ENCODE measurements at regions not wholly inside any gene's neighbourhood (a gene's known extent, or its start where the extent isn't known, plus 50 kb on each side); places are given as distances from the start of the nearest gene placed in this dataset.
"Not testable (repeated sequence)": the region's sequence is repeated elsewhere in the genome, so short reads cannot be mapped to it uniquely, and the experiment has no call there.

- Histone ChIP-seq H3K9me3 (ENCODE audit: control insufficient read depth, low read length) (no peaks in the 10 kb centered on the region), H3K36me3 (ENCODE audit: control insufficient read depth, insufficient read depth, low read length) (no peaks in the 10 kb centered on the region), H3K27me3 (ENCODE audit: control insufficient read depth, insufficient read depth, low read length, poor library complexity, severe bottlenecking) (no peaks in the 10 kb centered on the region), H3K4me3 (ENCODE audit: low read length) (no peak overlapping the region), H3K9ac (ENCODE audit: extremely low read depth, low read length, poor library complexity, severe bottlenecking) (no peak overlapping the region), H3K27ac (ENCODE audit: low read depth, low read length) (no peak overlapping the region), H3K4me1 (ENCODE audit: control insufficient read depth, insufficient read depth, low read length) (no peaks in the 10 kb centered on the region)
- H3K36me3 Mint-ChIP-seq (ENCODE audit: low read depth) = no peaks in the 10 kb centered on the region
- peaks cover 7% of the 10 kb centered on the region for H3K27me3 Mint-ChIP-seq (ENCODE audit: insufficient read depth)
- no peaks in the 10 kb centered on the region for H3K9me3 Mint-ChIP-seq
- no peak overlapping the region for H3K4me3 Mint-ChIP-seq
- WGBS, 2 experiments (ENCODE audit: insufficient coverage in 1 of 2, insufficient read length in 1 of 2) = 93 to 98% methylated on average over 13 of the region's 13 CpGs
- no peak for DNase-seq
- H3K4me1 Mint-ChIP-seq = peaks cover 7% of the 10 kb centered on the region
- H3K27ac Mint-ChIP-seq = no peak overlapping the region
- no peak for TF ChIP-seq CTCF (conservative IDR thresholded peaks at IDR 0.05)
These were observed 123.0 kb upstream of the RREB1 start for GRCh38 chr6:6984585-6985366.

- Mint-ChIP-seq H3K4me3 (no peak overlapping the region), H3K4me1 (peaks cover 7% of the 10 kb centered on the region), H3K9me3 (no peaks in the 10 kb centered on the region), H3K36me3 (ENCODE audit: low read depth) (no peaks in the 10 kb centered on the region), H3K27ac (no peak overlapping the region), H3K27me3 (ENCODE audit: insufficient read depth) (peaks cover 7% of the 10 kb centered on the region)
- Histone ChIP-seq H3K9me3 (ENCODE audit: control insufficient read depth, low read length) (no peaks in the 10 kb centered on the region), H3K9ac (ENCODE audit: extremely low read depth, low read length, poor library complexity, severe bottlenecking) (no peak overlapping the region), H3K4me3 (ENCODE audit: low read length) (no peak overlapping the region), H3K27me3 (ENCODE audit: control insufficient read depth, insufficient read depth, low read length, poor library complexity, severe bottlenecking) (no peaks in the 10 kb centered on the region), H3K27ac (ENCODE audit: low read depth, low read length) (no peak overlapping the region), H3K36me3 (ENCODE audit: control insufficient read depth, insufficient read depth, low read length) (no peaks in the 10 kb centered on the region), H3K4me1 (ENCODE audit: control insufficient read depth, insufficient read depth, low read length) (no peaks in the 10 kb centered on the region)
- WGBS, 2 experiments (ENCODE audit: insufficient coverage in 1 of 2, insufficient read length in 1 of 2) = 92 to 100% methylated on average over 1 of the region's 1 CpG
- DNase-seq = no peak
- TF ChIP-seq CTCF (conservative IDR thresholded peaks at IDR 0.05) = no peak
These were observed 121.4 kb upstream of the RREB1 start for GRCh38 chr6:6986344-6986743.

GRCh38 chr6:6987749-6988148, 120.0 kb upstream of the RREB1 start:
- Mint-ChIP-seq H3K4me1 (peaks cover 7% of the 10 kb centered on the region), H3K36me3 (ENCODE audit: low read depth) (no peaks in the 10 kb centered on the region), H3K4me3 (no peak overlapping the region), H3K27me3 (ENCODE audit: insufficient read depth) (peaks cover 5% of the 10 kb centered on the region), H3K27ac (no peak overlapping the region), H3K9me3 (no peaks in the 10 kb centered on the region)
- no peaks in the 10 kb centered on the region for H3K4me1 ChIP-seq (ENCODE audit: control insufficient read depth, insufficient read depth, low read length)
- H3K27me3 ChIP-seq (ENCODE audit: control insufficient read depth, insufficient read depth, low read length, poor library complexity, severe bottlenecking) = no peaks in the 10 kb centered on the region
- WGBS, 2 experiments (ENCODE audit: insufficient coverage in 1 of 2, insufficient read length in 1 of 2) = 88 to 95% methylated on average over 4 of the region's 4 CpGs
- H3K27ac ChIP-seq (ENCODE audit: low read depth, low read length) = no peak overlapping the region
- H3K36me3 ChIP-seq (ENCODE audit: control insufficient read depth, insufficient read depth, low read length) = no peaks in the 10 kb centered on the region
- no peak for TF ChIP-seq CTCF (conservative IDR thresholded peaks at IDR 0.05)
- no peak overlapping the region for H3K4me3 ChIP-seq (ENCODE audit: low read length)
- no peak for DNase-seq
- H3K9me3 ChIP-seq (ENCODE audit: control insufficient read depth, low read length) = no peaks in the 10 kb centered on the region
- no peak overlapping the region for H3K9ac ChIP-seq (ENCODE audit: extremely low read depth, low read length, poor library complexity, severe bottlenecking)

GRCh38 chr6:6990059-6990458, 117.7 kb upstream of the RREB1 start:
- not testable (repeated sequence) for H3K36me3 Mint-ChIP-seq (ENCODE audit: low read depth); H3K27ac Mint-ChIP-seq

More at GRCh38 chr6:6990059-6990458, 117.7 kb upstream of the RREB1 start:
- not testable (repeated sequence) for H3K9me3 Mint-ChIP-seq; H3K4me3 ChIP-seq (ENCODE audit: low read length); H3K4me1 Mint-ChIP-seq; H3K36me3 ChIP-seq (ENCODE audit: control insufficient read depth, insufficient read depth, low read length); H3K27ac ChIP-seq (ENCODE audit: low read depth, low read length); H3K9ac ChIP-seq (ENCODE audit: extremely low read depth, low read length, poor library complexity, severe bottlenecking); H3K27me3 Mint-ChIP-seq (ENCODE audit: insufficient read depth); H3K4me1 ChIP-seq (ENCODE audit: control insufficient read depth, insufficient read depth, low read length); DNase-seq; H3K9me3 ChIP-seq (ENCODE audit: control insufficient read depth, low read length); H3K27me3 ChIP-seq (ENCODE audit: control insufficient read depth, insufficient read depth, low read length, poor library complexity, severe bottlenecking); H3K4me3 Mint-ChIP-seq
- WGBS, 2 experiments (ENCODE audit: insufficient coverage in 1 of 2, insufficient read length in 1 of 2) = 93 to 100% methylated on average over 1 to 3 of the region's 4 CpGs
